Fibroblast of skin of back (primary cell): ENCODE measurements at regions not wholly inside any gene's neighbourhood (a gene's known extent, or its start where the extent isn't known, plus 50 kb on each side); places are given as distances from the start of the nearest gene placed in this dataset.
"Not testable (repeated sequence)": the region's sequence is repeated elsewhere in the genome, so short reads cannot be mapped to it uniquely, and the experiment has no call there.

Experiments
- DNase-seq: peaks from one replicate; pipeline ENCODE4 v3.0.0-alpha.2; 2013

GRCh38 chr17:14532242-14532641, 231.4 kb downstream of the HS3ST3B1 start:
- not testable (repeated sequence) for DNase-seq

- DNase-seq, result no peak
These were observed 224.9 kb downstream of the HS3ST3B1 start for GRCh38 chr17:14525551-14526455.

GRCh38 chr17:14522795-14523387, 222.0 kb downstream of the HS3ST3B1 start:
- no peak for DNase-seq

DNA sequence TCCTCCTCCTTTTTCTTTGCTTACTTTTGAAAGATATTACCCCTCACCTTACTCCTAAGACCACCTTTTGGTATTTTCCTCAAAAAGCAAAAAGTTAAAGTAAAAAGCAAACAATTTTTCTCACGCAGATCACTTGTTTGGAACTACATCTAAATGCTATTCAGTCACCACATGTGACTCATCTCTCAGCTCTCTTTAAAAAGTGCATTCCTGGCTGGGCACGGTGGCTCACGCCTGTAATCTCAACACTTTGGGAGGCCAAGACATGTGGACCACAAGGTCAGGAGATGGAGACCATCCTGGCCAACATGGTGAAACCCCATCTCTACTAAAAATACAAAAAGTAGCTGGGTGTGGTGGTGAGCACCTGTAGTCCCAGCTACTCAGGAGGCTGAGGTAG, 218.0 kb downstream of the HS3ST3B1 start:
- DNase-seq, result peak; percentile 69

- DNase-seq, result no peak
These were observed 214.1 kb downstream of the HS3ST3B1 start for GRCh38 chr17:14514973-14515372.

DNA sequence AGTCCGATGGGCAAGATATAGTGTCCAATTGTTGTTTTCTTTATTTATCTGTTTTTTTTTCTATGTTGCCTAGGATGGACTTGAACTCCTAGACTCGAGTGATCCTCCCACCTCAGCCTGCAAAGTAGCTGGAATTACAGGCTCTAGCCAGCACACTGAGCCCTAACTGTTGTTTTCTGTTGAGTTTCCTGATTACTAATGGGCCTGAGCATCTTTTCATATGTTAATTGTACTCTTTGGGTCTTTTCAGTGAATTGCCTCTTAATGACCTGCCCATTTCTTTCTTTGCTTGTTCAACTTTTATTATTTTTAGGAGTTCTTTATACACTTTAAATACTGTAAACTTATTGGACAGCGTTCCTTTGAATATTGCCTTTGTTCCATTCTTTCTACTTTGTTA, 213.0 kb downstream of the HS3ST3B1 start:
- no peak for DNase-seq

GRCh38 chr17:14510136-14510535, 209.3 kb downstream of the HS3ST3B1 start:
- DNase-seq, result no peak

DNA sequence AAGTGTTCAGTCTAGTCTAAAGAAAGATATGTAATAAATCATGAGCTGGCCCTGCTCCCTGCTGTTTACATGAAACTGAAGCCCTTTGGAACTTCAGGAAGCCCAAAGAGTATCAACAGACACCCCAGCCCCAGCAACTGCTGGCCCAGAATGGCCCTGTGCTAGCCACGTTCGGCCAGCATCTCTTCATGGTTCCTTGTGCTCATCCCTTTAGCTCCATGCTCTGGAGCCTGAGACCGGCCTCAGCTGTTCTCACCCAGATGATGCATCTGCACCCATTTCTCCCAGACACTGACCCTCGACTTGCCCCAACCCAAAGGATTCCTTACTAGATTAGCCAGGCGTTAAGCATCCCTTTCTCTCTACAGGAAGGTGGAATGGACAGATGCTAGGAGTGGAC, 207.3 kb downstream of the HS3ST3B1 start:
- DNase-seq, result no peak

DNA sequence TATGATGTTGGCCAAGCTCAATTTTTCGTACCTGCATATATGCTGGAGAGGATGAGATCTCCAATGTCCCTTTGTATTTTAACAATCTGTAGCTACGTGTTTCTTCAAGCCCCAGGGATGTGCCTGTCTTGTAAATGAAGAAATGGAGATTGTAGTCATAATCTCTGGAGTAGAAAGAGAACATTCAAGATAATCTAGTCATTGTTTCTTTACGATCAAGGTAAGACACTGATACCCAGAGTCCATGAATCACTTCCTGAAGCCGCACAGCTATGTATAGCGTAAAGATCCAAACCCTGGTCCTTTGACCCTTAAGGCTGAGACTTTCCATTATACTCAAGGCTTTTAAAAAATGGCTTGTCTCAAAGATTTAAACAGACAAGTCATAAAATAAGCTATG, 205.5 kb downstream of the HS3ST3B1 start:
- DNase-seq, result no peak

DNA sequence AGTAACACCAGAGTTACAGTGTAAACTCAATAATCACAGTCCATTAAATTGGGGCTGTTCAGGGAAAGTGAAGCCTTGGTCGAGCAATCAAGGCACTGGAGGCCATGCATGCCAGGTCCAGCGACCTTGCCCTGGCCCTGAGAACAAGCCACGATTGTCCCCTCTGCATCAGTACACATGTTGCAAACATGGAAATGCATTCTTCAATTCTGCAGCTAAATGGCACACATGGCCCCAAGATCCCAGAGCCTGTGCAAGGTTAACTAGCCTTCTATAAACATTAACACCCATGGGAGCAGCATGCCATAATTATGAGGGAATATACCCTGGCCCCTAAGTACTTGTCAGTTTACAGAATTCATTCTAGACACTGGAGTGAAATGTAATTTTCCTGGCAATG, 204.7 kb downstream of the HS3ST3B1 start:
- DNase-seq, result no peak

GRCh38 chr17:14499976-14500375, 199.1 kb downstream of the HS3ST3B1 start:
- no peak for DNase-seq

GRCh38 chr17:14498812-14499211, 197.9 kb downstream of the HS3ST3B1 start:
- no peak for DNase-seq

- no peak for DNase-seq
These were observed 193.3 kb downstream of the HS3ST3B1 start for GRCh38 chr17:14494161-14494560.

- no peak for DNase-seq
These were observed 189.1 kb downstream of the HS3ST3B1 start for GRCh38 chr17:14489986-14490385.

GRCh38 chr17:14488958-14489550, 188.2 kb downstream of the HS3ST3B1 start:
- DNase-seq, result no peak

GRCh38 chr17:14487068-14487467, 186.2 kb downstream of the HS3ST3B1 start:
- DNase-seq, result no peak

- no peak for DNase-seq
These were observed 181.8 kb downstream of the HS3ST3B1 start for GRCh38 chr17:14482715-14483114.

DNA sequence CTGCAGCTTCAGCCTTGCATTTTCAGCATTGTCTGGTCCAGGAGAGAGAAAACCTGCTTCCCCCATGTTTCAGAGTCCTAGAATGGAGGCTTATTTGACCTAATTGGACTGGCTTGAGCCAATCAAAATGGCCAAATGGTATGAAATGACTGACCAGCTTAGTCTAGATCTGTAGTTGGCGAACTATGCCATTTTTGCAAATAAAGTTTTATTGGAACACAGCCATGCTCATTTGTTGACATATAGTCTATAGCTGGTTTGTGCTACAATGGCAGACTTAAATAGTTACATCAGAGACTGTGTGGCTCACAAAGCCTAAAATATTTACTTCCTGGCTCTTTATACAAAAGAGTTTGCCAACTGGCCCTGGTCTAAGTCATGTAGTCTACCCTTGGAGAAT, 180.8 kb downstream of the HS3ST3B1 start:
- no peak for DNase-seq

- no peak for DNase-seq
These were observed 173.7 kb downstream of the HS3ST3B1 start for GRCh38 chr17:14474591-14474990.

DNA sequence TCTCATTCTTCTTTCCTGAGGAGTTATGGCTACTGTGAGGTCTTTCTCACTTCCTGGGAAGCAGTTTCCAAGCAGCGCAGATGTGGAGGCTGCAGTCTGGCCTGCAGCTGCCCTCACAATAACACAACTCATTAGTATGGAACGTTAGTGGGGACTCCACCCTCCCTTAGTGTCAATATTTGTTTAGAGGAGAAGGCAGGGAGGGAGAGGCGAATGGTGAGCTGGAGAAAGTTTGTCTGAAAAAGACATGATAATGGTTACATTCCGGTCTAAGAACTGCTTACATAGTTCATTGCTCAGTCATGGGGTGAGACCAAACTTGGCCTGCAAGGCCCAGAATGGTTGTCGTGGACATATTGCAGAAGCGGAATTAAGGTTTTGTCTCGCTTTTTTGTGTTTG, 170.2 kb downstream of the HS3ST3B1 start:
- DNase-seq, result peak; percentile 98

DNA sequence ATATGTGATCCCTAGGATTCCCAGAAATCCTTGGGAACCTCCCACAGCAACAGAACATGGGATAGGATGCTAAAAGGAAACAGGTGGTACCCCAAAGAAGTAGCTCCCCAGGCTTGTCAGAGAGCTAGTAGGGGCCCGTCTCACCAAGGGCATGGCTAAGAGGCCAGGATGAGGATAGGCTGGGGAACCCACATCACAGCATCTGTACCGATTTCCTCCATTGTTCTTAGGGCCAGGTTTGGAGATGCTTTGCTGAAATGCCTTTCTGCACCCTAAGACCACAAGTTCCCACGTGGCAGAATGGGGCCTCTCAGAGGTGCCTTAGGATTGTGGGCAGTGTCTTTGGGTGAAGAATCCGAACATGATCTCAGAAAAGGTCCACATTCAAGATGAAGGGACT, 169.5 kb downstream of the HS3ST3B1 start:
- no peak for DNase-seq

- DNase-seq, result no peak
These were observed 169.1 kb downstream of the HS3ST3B1 start for GRCh38 chr17:14469971-14470370.

GRCh38 chr17:14468858-14469257, 168.0 kb downstream of the HS3ST3B1 start:
- no peak for DNase-seq

- DNase-seq, result no peak
These were observed 160.3 kb downstream of the HS3ST3B1 start for GRCh38 chr17:14461227-14461548.
